Testis (tissue), 2 donors: ENCODE measurements at regions not wholly inside any gene's neighbourhood (a gene's known extent, or its start where the extent isn't known, plus 50 kb on each side); places are given as distances from the start of the nearest gene placed in this dataset.
"Not testable (repeated sequence)": the region's sequence is repeated elsewhere in the genome, so short reads cannot be mapped to it uniquely, and the experiment has no call there.

ENCODE experiments used
- DNase-seq: peaks from one replicate; pipeline ENCODE4 v3.0.0-alpha.2; 2019
- H3K27ac ChIP-seq, 2 donors: fragments of 200-600 bp; sonication (generic); one replicate each; pipeline ENCODE4 v1.5.1; 2019
- H3K27me3 ChIP-seq: fragments of 200-600 bp; sonication (generic); one replicate; pipeline ENCODE4 v1.5.1; 2019
- H3K36me3 ChIP-seq: fragments of 200-600 bp; sonication (generic); one replicate; pipeline ENCODE4 v1.5.1; 2017; ENCODE audit warnings: low read depth; ENCODE audit errors: missing control alignments
- H3K4me1 ChIP-seq: fragments of 200-600 bp; sonication (generic); one replicate; pipeline ENCODE4 v1.5.1; 2019
- H3K4me3 ChIP-seq, 2 donors: fragments of 200-600 bp; sonication (generic); one replicate each; pipeline ENCODE4 v1.5.1; 2017 to 2019
- H3K9me3 ChIP-seq: fragments of 200-600 bp; sonication (generic); one replicate; pipeline ENCODE4 v1.5.1; 2017
- CTCF ChIP-seq, 3 experiments: fragments of 450-650 bp in 2 of 3; fragments of 200-600 bp in 1 of 3; sonication (generic) in 1 of 3; IDR thresholded peaks; one replicate each; pipeline ENCODE4 v1.5.1; 2016 to 2019; ENCODE audit warnings: antibody characterized with exemption in 3 of 3, mild to moderate bottlenecking in 2 of 3, moderate library complexity in 1 of 3
- POLR2A ChIP-seq: fragments of 450-650 bp; IDR thresholded peaks from one replicate; pipeline ENCODE4 v1.6.1; 2017; ENCODE audit warnings: antibody characterized with exemption, mild to moderate bottlenecking, moderate library complexity
- WGBS, 2 donors: methylation state at CpG; one replicate each; pipeline ENCODE4 v1.1.5; 2018; 5-methylcytosine and 5-hydroxymethylcytosine counted together
- intact Hi-C: fragments of 100-400 bp; cut with DNase I; formaldehyde crosslinking; loops from one replicate; pipeline ENCODE4 v1.15.1; 2023; ENCODE audit warnings: low total_unique reads

- H3K36me3 ChIP-seq, result no peaks in the 10 kb centered on the region
- no peak overlapping the region for H3K4me3 ChIP-seq
- intact Hi-C loops, result no loop called here
- H3K27me3 ChIP-seq, result no peaks in the 10 kb centered on the region
- H3K4me1 ChIP-seq, result no peaks in the 10 kb centered on the region
- no peak overlapping the region for H3K27ac ChIP-seq
- TF ChIP-seq POLR2A, result no peak
- TF ChIP-seq CTCF (IDR thresholded peaks at IDR 0.05), result no peak
- H3K9me3 ChIP-seq, result no peaks in the 10 kb centered on the region
- 68 to 88% methylated on average over 2 of the region's 2 CpGs for WGBS, 2 donors
- DNase-seq, result no peak
Observed at GRCh38 chr5:100110497-100110896, 424.7 kb upstream of the FAM174A start.

- 25 to 80% methylated on average over 2 to 3 of the region's 3 CpGs for WGBS, 2 donors
- TF ChIP-seq POLR2A, result no peak
- TF ChIP-seq CTCF (IDR thresholded peaks at IDR 0.05), result no peak
- H3K27me3 ChIP-seq, result no peaks in the 10 kb centered on the region
- intact Hi-C loops, result no loop called here
- H3K4me3 ChIP-seq, result no peak overlapping the region
- no peak for DNase-seq
- H3K4me1 ChIP-seq, result no peaks in the 10 kb centered on the region
- H3K27ac ChIP-seq, result no peak overlapping the region
- no peaks in the 10 kb centered on the region for H3K36me3 ChIP-seq
- no peaks in the 10 kb centered on the region for H3K9me3 ChIP-seq
Observed at GRCh38 chr5:100108883-100109282, 426.3 kb upstream of the FAM174A start.

- DNase-seq, H3K4me1 ChIP-seq, H3K36me3 ChIP-seq, H3K4me3 ChIP-seq, H3K27ac ChIP-seq, H3K27me3 ChIP-seq, intact Hi-C loops, H3K9me3 ChIP-seq: not testable (repeated sequence)
- WGBS, 2 donors, result 44 to 45% methylated on average over 1 of the region's 1 CpG
Observed at GRCh38 chr5:100103592-100104119, 431.5 kb upstream of the FAM174A start.

- H3K4me3 ChIP-seq, H3K27ac ChIP-seq, H3K27me3 ChIP-seq, intact Hi-C loops, H3K4me1 ChIP-seq, H3K9me3 ChIP-seq, DNase-seq, H3K36me3 ChIP-seq: not testable (repeated sequence)
- 56 to 75% methylated on average over 2 of the region's 2 CpGs for WGBS, 2 donors
Observed at GRCh38 chr5:100101466-100101865, 433.7 kb upstream of the FAM174A start.

- intact Hi-C loops, DNase-seq, H3K4me1 ChIP-seq, H3K36me3 ChIP-seq, H3K27me3 ChIP-seq, H3K9me3 ChIP-seq, H3K4me3 ChIP-seq, H3K27ac ChIP-seq: not testable (repeated sequence)
Observed at GRCh38 chr5:100096328-100096727, 438.8 kb upstream of the FAM174A start.

GRCh38 chr5:100080703-100081102, 454.5 kb upstream of the FAM174A start:
- H3K9me3 ChIP-seq, H3K4me1 ChIP-seq, H3K36me3 ChIP-seq, H3K4me3 ChIP-seq, H3K27me3 ChIP-seq, DNase-seq, H3K27ac ChIP-seq, intact Hi-C loops: not testable (repeated sequence)
- 50 to 51% methylated on average over 3 of the region's 3 CpGs for WGBS, 2 donors

GRCh38 chr5:100079163-100079562, 456.0 kb upstream of the FAM174A start:
- H3K4me1 ChIP-seq, intact Hi-C loops: not testable (repeated sequence)
- WGBS, 2 donors, result 79 to 91% methylated on average over 1 of the region's 1 CpG

GRCh38 chr5:100066020-100066419, 469.2 kb upstream of the FAM174A start:
- 100% methylated on average over 6 of the region's 17 CpGs; no CpG with 5 or more reads in 1 of the 2 donors for WGBS, 2 donors
- H3K27ac ChIP-seq, H3K4me1 ChIP-seq, intact Hi-C loops, H3K27me3 ChIP-seq, H3K36me3 ChIP-seq, H3K9me3 ChIP-seq, H3K4me3 ChIP-seq, DNase-seq: not testable (repeated sequence)

More at GRCh38 chr5:100079163-100079562, 456.0 kb upstream of the FAM174A start:
- not testable (repeated sequence) for H3K27ac ChIP-seq, H3K4me3 ChIP-seq, H3K36me3 ChIP-seq, H3K27me3 ChIP-seq, DNase-seq, H3K9me3 ChIP-seq
